ENCODE measurements at regions not wholly inside any gene's neighbourhood (a gene's known extent, or its start where the extent isn't known, plus 50 kb on each side); places are given as distances from the start of the nearest gene placed in this dataset.
"Not testable (repeated sequence)": the region's sequence is repeated elsewhere in the genome, so short reads cannot be mapped to it uniquely, and the experiment has no call there.

DNA sequence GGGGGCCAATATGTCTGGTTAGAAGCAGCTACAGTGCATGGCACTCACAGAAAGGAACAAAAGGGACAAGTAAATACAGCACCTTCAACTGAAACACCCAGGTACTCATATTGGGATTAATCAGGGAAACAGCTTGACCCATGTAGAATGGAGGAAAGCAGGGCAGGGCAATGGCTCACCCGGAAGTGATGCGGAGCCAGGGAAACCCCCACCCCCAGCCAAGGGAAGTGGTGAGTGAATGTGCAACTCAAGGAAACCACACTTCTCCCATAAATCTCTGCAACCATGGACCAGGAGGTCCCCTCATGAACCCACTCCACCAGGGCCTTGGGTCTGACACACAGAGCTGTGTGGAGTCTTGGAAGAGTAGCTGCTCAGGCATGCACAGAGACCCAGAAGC lies 117.1 kb downstream of the MTHFS start:
- H3K27me3 ChIP-seq: peaks cover 0 to 3% (median 0%) of the 10 kb centered on the region in 9 donors
- no peak overlapping the region for H3K4me3 ChIP-seq
- no peaks in the 10 kb centered on the region for H3K36me3 ChIP-seq
- peaks cover 0 to 29% (median 13%) of the 10 kb centered on the region in 12 donors for H3K9me3 ChIP-seq
- ATAC-seq: no peak
- DNase-seq: no peak
- TF ChIP-seq POLR2A (IDR thresholded peaks at IDR 0.05): no peak
- TF ChIP-seq, protein P1, sequence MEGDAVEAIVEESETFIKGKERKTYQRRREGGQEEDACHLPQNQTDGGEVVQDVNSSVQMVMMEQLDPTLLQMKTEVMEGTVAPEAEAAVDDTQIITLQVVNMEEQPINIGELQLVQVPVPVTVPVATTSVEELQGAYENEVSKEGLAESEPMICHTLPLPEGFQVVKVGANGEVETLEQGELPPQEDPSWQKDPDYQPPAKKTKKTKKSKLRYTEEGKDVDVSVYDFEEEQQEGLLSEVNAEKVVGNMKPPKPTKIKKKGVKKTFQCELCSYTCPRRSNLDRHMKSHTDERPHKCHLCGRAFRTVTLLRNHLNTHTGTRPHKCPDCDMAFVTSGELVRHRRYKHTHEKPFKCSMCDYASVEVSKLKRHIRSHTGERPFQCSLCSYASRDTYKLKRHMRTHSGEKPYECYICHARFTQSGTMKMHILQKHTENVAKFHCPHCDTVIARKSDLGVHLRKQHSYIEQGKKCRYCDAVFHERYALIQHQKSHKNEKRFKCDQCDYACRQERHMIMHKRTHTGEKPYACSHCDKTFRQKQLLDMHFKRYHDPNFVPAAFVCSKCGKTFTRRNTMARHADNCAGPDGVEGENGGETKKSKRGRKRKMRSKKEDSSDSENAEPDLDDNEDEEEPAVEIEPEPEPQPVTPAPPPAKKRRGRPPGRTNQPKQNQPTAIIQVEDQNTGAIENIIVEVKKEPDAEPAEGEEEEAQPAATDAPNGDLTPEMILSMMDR (IDR thresholded peaks at IDR 0.05): no peak
- 85 to 100% (median 86%) methylated on average over 2 of the region's 2 CpGs for WGBS, 4 donors
- intact Hi-C loops (cut with DNase I): loop anchor here in 1 of 10 donors (10.0 kb wide), 1 partner anchor 65 kb away; no protein-coding TSS in a partner anchor
- H3K27ac ChIP-seq: no peak overlapping the region
- no peaks in the 10 kb centered on the region for H3K4me1 ChIP-seq

DNA sequence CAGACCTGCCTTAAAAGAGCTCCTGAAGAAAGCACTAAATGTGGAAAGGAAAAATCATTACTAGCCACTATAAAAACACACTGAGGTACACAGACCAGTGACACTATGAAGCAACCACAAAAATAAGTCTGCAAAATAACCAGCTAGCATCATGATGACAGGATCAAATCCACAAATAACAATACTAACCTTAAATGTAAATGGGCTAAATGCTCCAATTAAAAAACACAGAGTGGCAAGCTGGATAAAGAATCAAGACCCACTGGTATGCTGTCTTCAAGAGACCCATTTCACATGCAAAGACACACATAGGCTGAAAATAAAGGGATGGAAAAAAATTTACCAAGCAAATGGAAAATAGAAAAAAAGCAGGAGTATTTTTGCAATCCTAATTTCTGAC lies 114.5 kb downstream of the MTHFS start:
- intact Hi-C loops (cut with DNase I); H3K4me1 ChIP-seq; ATAC-seq; H3K27me3 ChIP-seq; H3K27ac ChIP-seq; H3K4me3 ChIP-seq; DNase-seq; H3K36me3 ChIP-seq: not testable (repeated sequence)
- peaks cover 0 to 29% (median 13%) of the 10 kb centered on the region in 12 donors for H3K9me3 ChIP-seq
